GM20000 (cell line): ENCODE measurements at regions not wholly inside any gene's neighbourhood (a gene's known extent, or its start where the extent isn't known, plus 50 kb on each side); places are given as distances from the start of the nearest gene placed in this dataset.

Experiments used
- DNase-seq: peaks from one replicate; pipeline ENCODE4 v3.0.0; 2012; ENCODE audit warnings: low spot score
- TF ChIP-seq, protein P1 (sequence below): IDR thresholded peaks from 2 replicates; pipeline ENCODE4 v1.5.1; 2012; ENCODE audit warnings: mild to moderate bottlenecking, control low read depth; ENCODE audit errors: extremely low read depth, missing control alignments

DNA sequence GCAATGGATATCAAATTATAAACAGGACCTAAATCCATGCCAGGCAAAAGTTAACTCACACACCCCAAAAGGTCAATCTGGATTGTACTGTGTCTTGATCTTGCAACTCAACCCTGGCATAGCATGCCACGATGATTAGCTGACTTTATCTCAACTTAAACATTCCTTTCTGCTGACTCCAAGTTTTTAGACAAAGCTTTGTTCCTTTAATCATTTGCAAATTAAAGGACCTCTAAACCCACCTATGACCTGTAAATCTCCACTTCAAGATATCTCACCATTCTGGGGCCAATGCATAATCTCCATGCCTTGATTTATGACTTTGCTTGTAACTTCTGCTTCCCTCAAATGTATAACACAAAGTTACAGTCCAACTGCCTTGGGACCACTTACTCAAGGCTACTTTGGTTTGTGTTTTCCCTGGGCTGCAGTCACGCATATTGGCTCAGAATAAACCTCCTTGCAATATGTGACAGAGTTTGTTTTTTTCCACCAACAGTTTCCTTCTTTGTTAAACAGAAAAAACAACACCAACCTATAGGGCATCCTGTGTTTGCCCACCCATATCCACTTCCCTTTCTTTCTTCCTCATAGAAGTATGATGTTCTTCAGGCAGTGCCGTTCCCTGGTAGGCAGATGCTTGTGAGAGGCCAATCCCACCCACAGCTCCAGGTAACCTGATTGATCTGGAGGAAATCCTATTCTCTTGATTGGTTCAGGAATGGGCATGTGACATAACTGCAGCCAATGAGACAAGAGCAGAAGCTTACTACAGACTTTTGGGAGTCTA lies 390.6 kb upstream of the ERCC4 start:
- DNase-seq: no peak
- TF ChIP-seq, protein P1, sequence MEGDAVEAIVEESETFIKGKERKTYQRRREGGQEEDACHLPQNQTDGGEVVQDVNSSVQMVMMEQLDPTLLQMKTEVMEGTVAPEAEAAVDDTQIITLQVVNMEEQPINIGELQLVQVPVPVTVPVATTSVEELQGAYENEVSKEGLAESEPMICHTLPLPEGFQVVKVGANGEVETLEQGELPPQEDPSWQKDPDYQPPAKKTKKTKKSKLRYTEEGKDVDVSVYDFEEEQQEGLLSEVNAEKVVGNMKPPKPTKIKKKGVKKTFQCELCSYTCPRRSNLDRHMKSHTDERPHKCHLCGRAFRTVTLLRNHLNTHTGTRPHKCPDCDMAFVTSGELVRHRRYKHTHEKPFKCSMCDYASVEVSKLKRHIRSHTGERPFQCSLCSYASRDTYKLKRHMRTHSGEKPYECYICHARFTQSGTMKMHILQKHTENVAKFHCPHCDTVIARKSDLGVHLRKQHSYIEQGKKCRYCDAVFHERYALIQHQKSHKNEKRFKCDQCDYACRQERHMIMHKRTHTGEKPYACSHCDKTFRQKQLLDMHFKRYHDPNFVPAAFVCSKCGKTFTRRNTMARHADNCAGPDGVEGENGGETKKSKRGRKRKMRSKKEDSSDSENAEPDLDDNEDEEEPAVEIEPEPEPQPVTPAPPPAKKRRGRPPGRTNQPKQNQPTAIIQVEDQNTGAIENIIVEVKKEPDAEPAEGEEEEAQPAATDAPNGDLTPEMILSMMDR: no peak

DNA sequence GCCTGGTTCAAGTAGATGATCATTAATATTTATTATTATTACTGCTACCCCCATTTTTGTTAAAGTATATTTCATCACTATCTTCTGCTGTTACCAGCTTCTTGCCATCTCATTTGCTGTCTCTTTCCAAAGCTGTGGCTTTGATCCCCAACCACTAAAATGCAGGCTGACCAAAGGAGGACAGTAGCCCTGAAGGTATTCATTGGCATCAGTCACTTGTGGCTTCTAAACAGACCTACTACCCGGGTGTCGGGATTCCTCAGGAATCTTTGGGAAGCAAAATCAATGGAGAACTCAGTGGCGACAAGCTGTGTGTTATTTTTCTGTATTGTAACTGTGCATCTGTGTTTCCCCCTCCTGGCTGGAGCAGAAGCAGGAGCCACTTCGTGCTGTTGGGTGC lies 379.2 kb upstream of the ERCC4 start:
- DNase-seq: no peak
- TF ChIP-seq, protein P1: no peak

DNA sequence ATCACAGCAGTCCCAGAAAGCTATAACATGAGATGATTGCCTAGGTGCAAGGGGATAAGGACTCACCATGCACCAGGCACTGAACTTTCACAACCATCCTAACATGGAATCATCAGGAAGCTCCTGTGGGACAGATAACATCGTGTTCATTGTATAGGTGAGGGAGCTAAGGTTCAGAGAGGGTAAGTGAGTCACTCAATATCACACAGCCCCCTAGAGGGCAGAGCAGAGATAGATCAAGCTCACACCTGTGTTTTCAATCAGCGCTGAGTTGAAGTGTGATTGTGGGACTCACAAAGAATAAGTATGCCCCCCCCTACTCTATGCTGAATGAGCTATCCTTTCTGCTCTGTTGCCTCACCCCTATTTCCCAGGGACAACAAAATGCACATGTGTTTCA lies 377.7 kb upstream of the ERCC4 start:
- no peak for DNase-seq
- TF ChIP-seq, protein P1: no peak

DNA sequence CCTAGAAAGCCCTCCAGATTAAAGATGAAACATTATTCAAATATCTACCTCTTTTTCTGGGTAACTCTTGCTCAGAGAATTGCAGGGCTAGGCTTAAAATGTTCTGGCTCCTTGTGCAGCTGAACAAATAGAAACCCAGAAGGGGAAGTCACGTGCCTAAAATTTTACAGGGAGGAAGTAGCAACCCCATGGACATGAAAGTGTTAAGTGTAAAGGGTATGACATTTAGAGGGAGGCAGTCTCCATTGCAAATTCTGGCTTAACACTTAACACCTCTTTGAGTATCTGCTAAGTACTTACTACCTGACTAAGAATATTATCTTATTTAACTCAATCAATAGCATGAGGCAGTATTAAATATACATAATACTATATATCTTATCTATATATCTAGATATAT lies 376.1 kb upstream of the ERCC4 start:
- TF ChIP-seq, protein P1: no peak
- DNase-seq: no peak

DNA sequence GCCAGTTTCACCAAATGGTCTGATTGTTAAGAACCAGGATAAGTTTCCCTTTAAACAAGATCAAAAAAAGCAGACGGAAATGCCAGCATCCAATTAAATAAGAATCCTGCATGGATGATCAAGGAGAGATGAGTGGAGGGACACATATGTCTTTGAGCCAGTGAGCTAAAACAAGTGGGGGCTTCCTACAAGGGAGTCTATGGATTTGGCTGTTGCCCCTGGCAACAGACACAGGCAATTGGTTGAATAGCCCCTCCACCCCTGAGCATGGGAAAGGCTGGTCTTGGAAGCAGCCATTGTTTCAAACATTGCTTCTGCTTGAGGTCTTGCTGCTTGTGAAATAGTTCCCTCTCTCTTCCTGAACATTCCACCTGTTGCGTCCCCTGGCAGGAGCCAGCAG lies 374.7 kb upstream of the ERCC4 start:
- TF ChIP-seq, protein P1: no peak
- DNase-seq: no peak

DNA sequence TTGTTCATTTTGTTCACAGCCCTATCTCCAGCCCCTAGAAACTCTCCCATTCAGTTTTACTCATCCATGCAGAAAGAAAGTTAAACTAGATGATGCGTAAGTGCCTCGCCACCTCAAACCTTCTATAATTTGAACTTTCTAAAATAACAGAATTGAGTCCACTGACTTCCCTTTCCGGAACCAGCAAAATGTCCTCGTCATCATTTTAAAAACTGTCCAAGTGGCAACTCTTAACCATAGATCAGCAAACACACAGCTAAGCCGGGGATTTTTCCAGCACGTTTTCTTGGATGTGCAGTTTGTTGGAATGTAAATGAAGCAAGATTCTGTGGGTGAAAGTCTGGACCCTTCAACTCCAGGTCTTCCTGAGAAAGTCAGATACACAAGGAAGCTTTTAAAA lies 369.7 kb upstream of the ERCC4 start:
- TF ChIP-seq, protein P1: no peak
- no peak for DNase-seq

DNA sequence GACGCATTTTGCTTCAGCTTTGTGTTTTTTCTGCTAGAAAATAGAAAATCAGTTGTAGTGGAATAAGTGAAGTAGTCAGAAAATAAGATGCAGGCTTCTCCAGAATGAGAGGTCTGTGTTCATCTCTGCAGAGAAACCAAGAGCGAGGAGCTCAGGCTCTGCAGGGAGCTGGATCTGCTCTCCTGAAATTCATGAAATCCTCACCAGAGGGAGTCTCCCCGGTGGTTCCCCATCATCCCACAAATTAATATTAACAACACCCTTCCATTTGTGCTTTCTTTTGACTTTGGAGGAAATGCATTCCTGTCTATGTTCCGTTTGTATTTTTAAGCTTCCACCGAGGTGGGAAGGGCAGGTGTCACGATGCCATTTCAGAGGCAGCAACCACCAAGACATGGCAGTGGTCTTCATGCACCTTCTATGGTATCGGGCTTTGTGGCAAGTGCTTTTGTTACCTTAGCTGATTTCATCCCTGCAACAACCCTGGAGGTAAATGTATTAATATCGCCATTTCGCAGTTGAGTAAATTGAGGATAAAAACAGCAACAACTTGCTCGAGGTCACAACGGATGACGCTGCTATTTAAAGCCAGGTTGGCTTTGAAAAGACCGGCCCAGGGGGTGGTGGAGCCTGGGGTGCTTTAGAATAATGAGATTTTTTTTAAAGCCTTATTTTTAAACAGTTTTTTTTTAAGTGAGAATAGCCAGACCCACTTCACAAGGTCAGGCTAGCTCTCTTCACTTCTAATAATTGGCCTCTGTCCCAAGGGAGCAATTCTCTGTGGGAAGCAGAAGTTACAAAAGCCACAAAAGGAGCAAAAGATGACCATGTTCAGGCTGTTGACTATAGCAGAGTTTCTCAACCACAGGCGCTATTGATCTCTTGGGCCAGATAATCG lies 367.6 kb upstream of the ERCC4 start:
- no peak for DNase-seq
- TF ChIP-seq, protein P1: no peak
